ENCODE measurements at regions not wholly inside any gene's neighbourhood (a gene's known extent, or its start where the extent isn't known, plus 50 kb on each side); places are given as distances from the start of the nearest gene placed in this dataset.
A peak's percentile ranks its signal among the peaks of the same experiment; 100 is the strongest.
"Not testable (repeated sequence)": the region's sequence is repeated elsewhere in the genome, so short reads cannot be mapped to it uniquely, and the experiment has no call there.

- DNase-seq = peak; percentile 45
These were observed 138.2 kb upstream of the NCOR2 start for GRCh38 chr12:124705545-124706138.

GRCh38 chr12:124704619-124705018 lies 137.2 kb upstream of the NCOR2 start:
- no peak for DNase-seq

- DNase-seq = no peak
These were observed 136.4 kb upstream of the NCOR2 start for GRCh38 chr12:124703856-124704255.

- no peak for DNase-seq
These were observed 135.3 kb upstream of the NCOR2 start for GRCh38 chr12:124702736-124703135.

GRCh38 chr12:124700810-124701592 lies 133.6 kb upstream of the NCOR2 start:
- no peak for DNase-seq

- DNase-seq = no peak
These were observed 132.5 kb upstream of the NCOR2 start for GRCh38 chr12:124699909-124700308.

GRCh38 chr12:124698998-124699305 lies 131.5 kb upstream of the NCOR2 start:
- no peak for DNase-seq

GRCh38 chr12:124698211-124698997 lies 131.0 kb upstream of the NCOR2 start:
- no peak for DNase-seq

GRCh38 chr12:124697722-124698121 lies 130.3 kb upstream of the NCOR2 start:
- not testable (repeated sequence) for DNase-seq

GRCh38 chr12:124696693-124697476 lies 129.5 kb upstream of the NCOR2 start:
- peak; percentile 67 for DNase-seq

GRCh38 chr12:124695861-124696260 lies 128.4 kb upstream of the NCOR2 start:
- DNase-seq = peak; percentile 59

GRCh38 chr12:124694846-124695497 lies 127.6 kb upstream of the NCOR2 start:
- no peak for DNase-seq

- no peak for DNase-seq
These were observed 126.8 kb upstream of the NCOR2 start for GRCh38 chr12:124694250-124694649.

GRCh38 chr12:124693111-124693723 lies 125.8 kb upstream of the NCOR2 start:
- DNase-seq = no peak

- no peak for DNase-seq
These were observed 125.0 kb upstream of the NCOR2 start for GRCh38 chr12:124692443-124692842.

- no peak for DNase-seq
These were observed 124.0 kb upstream of the NCOR2 start for GRCh38 chr12:124691429-124691828.

GRCh38 chr12:124689631-124690030 lies 122.2 kb upstream of the NCOR2 start:
- peak; percentile 37 for DNase-seq

GRCh38 chr12:124688356-124688992 lies 121.1 kb upstream of the NCOR2 start:
- no peak for DNase-seq

- DNase-seq = peak; percentile 65
These were observed 120.5 kb upstream of the NCOR2 start for GRCh38 chr12:124687917-124688316.

- no peak for DNase-seq
These were observed 119.9 kb upstream of the NCOR2 start for GRCh38 chr12:124687174-124687902.

Measured in NCI-H2171 treated with DMSO at 0.1 percent for 48 hours (cell line).